Panc1 (cell line): ENCODE measurements at regions not wholly inside any gene's neighbourhood (a gene's known extent, or its start where the extent isn't known, plus 50 kb on each side); places are given as distances from the start of the nearest gene placed in this dataset.

ENCODE experiments used
- CTCF ChIP-seq: fragments of 450-650 bp; IDR thresholded peaks from 2 replicates; pipeline ENCODE4 v1.5.1; 2017; ENCODE audit warnings: mild to moderate bottlenecking
- POLR2AphosphoS5 ChIP-seq: IDR thresholded peaks from 2 replicates; pipeline ENCODE4 v1.6.1; 2012; ENCODE audit warnings: mild to moderate bottlenecking, low read depth, low read length, moderate library complexity
- SIN3A ChIP-seq: IDR thresholded peaks from 2 replicates; pipeline ENCODE4 v1.6.1; 2012; ENCODE audit warnings: low read depth, mild to moderate bottlenecking, low read length, moderate library complexity, borderline replicate concordance; ENCODE audit not compliant: insufficient read depth

GRCh38 chr13:63364159-63364558 lies 1948.5 kb upstream of the PCDH20 start:
- TF ChIP-seq CTCF, result no peak
- TF ChIP-seq SIN3A, result no peak
- no peak for TF ChIP-seq POLR2AphosphoS5
